ENCODE measurements at regions not wholly inside any gene's neighbourhood (a gene's known extent, or its start where the extent isn't known, plus 50 kb on each side); places are given as distances from the start of the nearest gene placed in this dataset.

DNA sequence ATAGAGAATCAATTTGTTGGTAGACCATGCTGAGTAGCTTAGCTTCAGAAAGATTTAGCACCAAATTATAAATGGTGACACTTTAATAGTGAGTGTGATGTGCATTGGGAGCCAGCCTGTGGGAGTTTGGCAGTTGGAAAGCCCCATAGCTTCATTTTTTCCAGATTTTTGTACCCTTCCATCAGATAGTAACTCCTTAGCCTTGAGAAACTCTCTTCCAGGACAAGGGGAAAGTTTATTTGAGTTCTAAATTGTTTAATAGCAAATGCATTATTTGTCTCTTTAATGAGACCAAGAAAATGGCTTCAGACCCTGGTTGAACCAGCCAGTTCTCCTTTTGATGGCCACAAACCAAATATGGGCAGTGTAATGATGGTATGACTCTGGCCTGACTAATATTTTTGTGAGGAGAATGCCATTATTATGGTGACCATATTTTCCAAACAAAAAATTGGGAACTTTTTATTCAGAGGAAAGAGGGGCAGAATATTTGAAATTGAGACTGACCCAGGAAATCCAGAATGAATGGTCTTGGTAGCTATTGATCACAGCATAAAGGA, 49.8 kb downstream of the PLCE1 start:
- no peaks in the 10 kb centered on the region for H3K27me3 ChIP-seq (ENCODE audit: control insufficient read depth, insufficient read depth, low read length)
- in situ Hi-C loops (cut with HindIII; ENCODE audit: low pct_unique_long_range_greater_than_20kb, low sequenced_read_pairs), result no loop called here

GRCh38 chr10:94046098-94046497, 52.4 kb downstream of the PLCE1 start:
- no peaks in the 10 kb centered on the region for H3K9me3 ChIP-seq (ENCODE audit: control insufficient read depth, insufficient read depth, low read depth, low read length)
- H3K36me3 ChIP-seq (ENCODE audit: control insufficient read depth, insufficient read depth, low read length), result no peaks in the 10 kb centered on the region
- DNase-seq (ENCODE audit: low read depth, low spot score) (no peak), ATAC-seq (0 out of 2 replicates have a peak, but pooled peaks have one; percentile 29)
- intact Hi-C loops (cut with micrococcal nuclease; ENCODE audit: unreplicated experiment) (no loop called here), in situ Hi-C loops (cut with HindIII; ENCODE audit: low pct_unique_long_range_greater_than_20kb, low sequenced_read_pairs) (no loop called here)
- POLR2A ChIA-PET, result no interaction called here
- no peak overlapping the region for H3K4me3 ChIP-seq (ENCODE audit: low read depth in 2 of 2, low read length in 2 of 2)
- TF ChIP-seq, protein P1, sequence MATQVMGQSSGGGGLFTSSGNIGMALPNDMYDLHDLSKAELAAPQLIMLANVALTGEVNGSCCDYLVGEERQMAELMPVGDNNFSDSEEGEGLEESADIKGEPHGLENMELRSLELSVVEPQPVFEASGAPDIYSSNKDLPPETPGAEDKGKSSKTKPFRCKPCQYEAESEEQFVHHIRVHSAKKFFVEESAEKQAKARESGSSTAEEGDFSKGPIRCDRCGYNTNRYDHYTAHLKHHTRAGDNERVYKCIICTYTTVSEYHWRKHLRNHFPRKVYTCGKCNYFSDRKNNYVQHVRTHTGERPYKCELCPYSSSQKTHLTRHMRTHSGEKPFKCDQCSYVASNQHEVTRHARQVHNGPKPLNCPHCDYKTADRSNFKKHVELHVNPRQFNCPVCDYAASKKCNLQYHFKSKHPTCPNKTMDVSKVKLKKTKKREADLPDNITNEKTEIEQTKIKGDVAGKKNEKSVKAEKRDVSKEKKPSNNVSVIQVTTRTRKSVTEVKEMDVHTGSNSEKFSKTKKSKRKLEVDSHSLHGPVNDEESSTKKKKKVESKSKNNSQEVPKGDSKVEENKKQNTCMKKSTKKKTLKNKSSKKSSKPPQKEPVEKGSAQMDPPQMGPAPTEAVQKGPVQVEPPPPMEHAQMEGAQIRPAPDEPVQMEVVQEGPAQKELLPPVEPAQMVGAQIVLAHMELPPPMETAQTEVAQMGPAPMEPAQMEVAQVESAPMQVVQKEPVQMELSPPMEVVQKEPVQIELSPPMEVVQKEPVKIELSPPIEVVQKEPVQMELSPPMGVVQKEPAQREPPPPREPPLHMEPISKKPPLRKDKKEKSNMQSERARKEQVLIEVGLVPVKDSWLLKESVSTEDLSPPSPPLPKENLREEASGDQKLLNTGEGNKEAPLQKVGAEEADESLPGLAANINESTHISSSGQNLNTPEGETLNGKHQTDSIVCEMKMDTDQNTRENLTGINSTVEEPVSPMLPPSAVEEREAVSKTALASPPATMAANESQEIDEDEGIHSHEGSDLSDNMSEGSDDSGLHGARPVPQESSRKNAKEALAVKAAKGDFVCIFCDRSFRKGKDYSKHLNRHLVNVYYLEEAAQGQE (IDR thresholded peaks at IDR 0.05; ENCODE audit: insufficient read depth in 1 of 2, low read depth in 2 of 2, low read length in 1 of 2), result no peak
- no peak for TF ChIP-seq SIN3A (IDR thresholded peaks at IDR 0.05; ENCODE audit: borderline replicate concordance, insufficient read depth, low read depth, low read length)
- no peak for TF ChIP-seq POLR2AphosphoS5 (IDR thresholded peaks at IDR 0.05; ENCODE audit: low read depth, low read length)
- no peak for TF ChIP-seq TCF7L2 (IDR thresholded peaks at IDR 0.05; ENCODE audit: low read depth, low read length)
- no peak for TF ChIP-seq CTCF (IDR thresholded peaks at IDR 0.05)
- no peaks in the 10 kb centered on the region for H3K27me3 ChIP-seq (ENCODE audit: control insufficient read depth, insufficient read depth, low read length)
- CTCF ChIA-PET, result no interaction called here
- BruUV-seq (replicated peaks), result no TSS peak
- H3K4me1 ChIP-seq (ENCODE audit: control insufficient read depth, insufficient read depth, low read length), result peaks cover 18% of the 10 kb centered on the region
- H3K27ac ChIP-seq (ENCODE audit: low read length), result 0 out of 2 replicates have a peak overlapping the region, but pooled peaks have one; percentile 37

More for the DNA sequence above, 49.8 kb downstream of the PLCE1 start:
- H3K4me3 ChIP-seq (ENCODE audit: low read depth in 2 of 2, low read length in 2 of 2), result no peak overlapping the region
- 0 out of 2 replicates have a peak, but pooled peaks cover 2% of the 10 kb centered on the region for H3K36me3 ChIP-seq (ENCODE audit: control insufficient read depth, insufficient read depth, low read length)
- intact Hi-C loops (cut with micrococcal nuclease; ENCODE audit: unreplicated experiment), result no loop called here
- H3K27ac ChIP-seq (ENCODE audit: low read length), result no peak overlapping the region
- H3K9me3 ChIP-seq (ENCODE audit: control insufficient read depth, insufficient read depth, low read depth, low read length), result no peaks in the 10 kb centered on the region
- no peak for TF ChIP-seq POLR2AphosphoS5 (IDR thresholded peaks at IDR 0.05; ENCODE audit: low read depth, low read length)
- TF ChIP-seq, protein P1 (IDR thresholded peaks at IDR 0.05; ENCODE audit: insufficient read depth in 1 of 2, low read depth in 2 of 2, low read length in 1 of 2), result no peak
- TF ChIP-seq TCF7L2 (IDR thresholded peaks at IDR 0.05; ENCODE audit: low read depth, low read length), result no peak
- TF ChIP-seq CTCF (IDR thresholded peaks at IDR 0.05), result no peak
- no peak for TF ChIP-seq SIN3A (IDR thresholded peaks at IDR 0.05; ENCODE audit: borderline replicate concordance, insufficient read depth, low read depth, low read length)
- BruUV-seq (replicated peaks), result no TSS peak
- peaks cover 14% of the 10 kb centered on the region for H3K4me1 ChIP-seq (ENCODE audit: control insufficient read depth, insufficient read depth, low read length)
- ChIA-PET POLR2A (no interaction called here), CTCF (no interaction called here)
- DNase-seq (ENCODE audit: low read depth, low spot score) (no peak), ATAC-seq (no peak)
